ENCODE measurements at regions not wholly inside any gene's neighbourhood (a gene's known extent, or its start where the extent isn't known, plus 50 kb on each side); places are given as distances from the start of the nearest gene placed in this dataset.

GRCh38 chr6:27112974-27113373, 134.5 kb upstream of the PRSS16 start:
- no peak overlapping the region for H3K4me3 ChIP-seq (ENCODE audit: low read depth in 1 of 3, low read length in 3 of 3)
- DNase-seq (ENCODE audit: low spot score): no peak
- WGBS: 91% methylated on average over 2 of the region's 2 CpGs
- no peaks in the 10 kb centered on the region for H3K4me1 ChIP-seq (ENCODE audit: control insufficient read depth in 4 of 4, insufficient read depth in 4 of 4, low read length in 3 of 4)
- H3K27me3 ChIP-seq (ENCODE audit: control insufficient read depth in 4 of 4, insufficient read depth in 4 of 4, low read length in 3 of 4): no peaks in the 10 kb centered on the region
- no peak overlapping the region for H3K27ac ChIP-seq (ENCODE audit: low read depth in 1 of 2, low read length in 2 of 2)
- no peaks in the 10 kb centered on the region for H3K36me3 ChIP-seq (ENCODE audit: control insufficient read depth in 4 of 4, insufficient read depth in 3 of 4, low read depth in 1 of 4, low read length in 3 of 4)
- TF ChIP-seq ZBTB33 (IDR thresholded peaks at IDR 0.05) (no peak), HNF4A (conservative IDR thresholded peaks at IDR 0.05) (no peak), CTCF (IDR thresholded peaks at IDR 0.05; ENCODE audit: low read depth, low read length, missing input control) (no peak), RAD21 (IDR thresholded peaks at IDR 0.05) (no peak), RXRA (IDR thresholded peaks at IDR 0.05) (no peak), HNF4G (IDR thresholded peaks at IDR 0.05) (no peak), TAF1 (conservative IDR thresholded peaks at IDR 0.05) (no peak)
- H3K9ac ChIP-seq (ENCODE audit: low read depth in 1 of 2, low read length in 2 of 2): no peak overlapping the region
- peaks cover 0 to 2% (median 0%) of the 10 kb centered on the region in 4 donors for H3K9me3 ChIP-seq (ENCODE audit: control insufficient read depth in 4 of 4, low read length in 3 of 4)

- no peak overlapping the region for H3K9ac ChIP-seq (ENCODE audit: low read depth in 1 of 2, low read length in 2 of 2)
- H3K4me3 ChIP-seq (ENCODE audit: low read depth in 1 of 3, low read length in 3 of 3): no peak overlapping the region
- no peaks in the 10 kb centered on the region for H3K9me3 ChIP-seq (ENCODE audit: control insufficient read depth in 4 of 4, low read length in 3 of 4)
- DNase-seq (ENCODE audit: low spot score): no peak
- H3K36me3 ChIP-seq (ENCODE audit: control insufficient read depth in 4 of 4, insufficient read depth in 3 of 4, low read depth in 1 of 4, low read length in 3 of 4): no peaks in the 10 kb centered on the region
- TF ChIP-seq SP1 (IDR thresholded peaks at IDR 0.05): no peak
- no peak for TF ChIP-seq YY1 (IDR thresholded peaks at IDR 0.05)
- TF ChIP-seq NR2F2 (IDR thresholded peaks at IDR 0.05): no peak
- no peak overlapping the region for H3K27ac ChIP-seq (ENCODE audit: low read depth in 1 of 2, low read length in 2 of 2)
- H3K27me3 ChIP-seq (ENCODE audit: control insufficient read depth in 4 of 4, insufficient read depth in 4 of 4, low read length in 3 of 4): no peaks in the 10 kb centered on the region
- no peaks in the 10 kb centered on the region for H3K4me1 ChIP-seq (ENCODE audit: control insufficient read depth in 4 of 4, insufficient read depth in 4 of 4, low read length in 3 of 4)
- 91% methylated on average over 1 of the region's 1 CpG for WGBS
These were observed 128.2 kb upstream of the PRSS16 start for GRCh38 chr6:27119329-27119728.

GRCh38 chr6:27119761-27120160, 127.7 kb upstream of the PRSS16 start:
- no peaks in the 10 kb centered on the region for H3K36me3 ChIP-seq (ENCODE audit: control insufficient read depth in 4 of 4, insufficient read depth in 3 of 4, low read depth in 1 of 4, low read length in 3 of 4)
- H3K4me3 ChIP-seq (ENCODE audit: low read depth in 1 of 3, low read length in 3 of 3): no peak overlapping the region
- H3K27me3 ChIP-seq (ENCODE audit: control insufficient read depth in 4 of 4, insufficient read depth in 4 of 4, low read length in 3 of 4): no peaks in the 10 kb centered on the region
- no peaks in the 10 kb centered on the region for H3K9me3 ChIP-seq (ENCODE audit: control insufficient read depth in 4 of 4, low read length in 3 of 4)
- no peaks in the 10 kb centered on the region for H3K4me1 ChIP-seq (ENCODE audit: control insufficient read depth in 4 of 4, insufficient read depth in 4 of 4, low read length in 3 of 4)
- 90% methylated on average over 2 of the region's 2 CpGs for WGBS
- TF ChIP-seq JUND (IDR thresholded peaks at IDR 0.05) (no peak), NR2F2 (IDR thresholded peaks at IDR 0.05) (no peak), SP1 (IDR thresholded peaks at IDR 0.05) (no peak), FOXA1 (IDR thresholded peaks at IDR 0.05) (no peak), EGR1 (IDR thresholded peaks at IDR 0.05; ENCODE audit: low read depth in 2 of 2) (no peak)
- H3K27ac ChIP-seq (ENCODE audit: low read depth in 1 of 2, low read length in 2 of 2): no peak overlapping the region
- no peak for DNase-seq (ENCODE audit: low spot score)
- no peak overlapping the region for H3K9ac ChIP-seq (ENCODE audit: low read depth in 1 of 2, low read length in 2 of 2)
